ENCODE measurements at regions not wholly inside any gene's neighbourhood (a gene's known extent, or its start where the extent isn't known, plus 50 kb on each side); places are given as distances from the start of the nearest gene placed in this dataset.
"Not testable (repeated sequence)": the region's sequence is repeated elsewhere in the genome, so short reads cannot be mapped to it uniquely, and the experiment has no call there.

- DNase-seq = no peak
Observed at GRCh38 chr21:24693779-24694178, 913.5 kb downstream of the MRPL39 start.

- no peak for DNase-seq
Observed at GRCh38 chr21:24681456-24681855, 925.8 kb downstream of the MRPL39 start.

- DNase-seq = no peak
Observed at GRCh38 chr21:24671901-24672300, 935.4 kb downstream of the MRPL39 start.

DNA sequence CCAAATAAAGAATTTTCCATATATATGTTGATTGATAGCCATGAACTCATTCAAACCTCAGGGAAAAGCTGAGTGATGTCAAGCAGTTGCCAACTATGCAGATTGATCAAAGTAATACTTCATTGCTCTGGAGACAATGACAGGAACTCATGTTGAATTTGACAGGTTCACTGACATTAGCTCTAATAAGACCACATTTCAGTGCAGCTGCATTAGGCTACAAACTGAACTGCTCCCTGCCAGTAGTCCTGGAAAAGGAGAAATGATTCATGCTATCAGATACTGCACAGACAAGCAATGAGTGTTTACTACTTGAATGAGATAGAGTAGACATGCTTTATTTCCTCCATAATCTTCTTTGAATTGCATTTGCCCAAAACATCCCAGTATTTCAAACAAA, 948.4 kb downstream of the MRPL39 start:
- no peak for DNase-seq

GRCh38 chr21:24658026-24658425, 949.3 kb downstream of the MRPL39 start:
- no peak for DNase-seq

- DNase-seq = no peak
Observed at GRCh38 chr21:24649691-24650090, 957.6 kb downstream of the MRPL39 start.

GRCh38 chr21:24636696-24637095, 970.6 kb downstream of the MRPL39 start:
- DNase-seq = no peak

DNA sequence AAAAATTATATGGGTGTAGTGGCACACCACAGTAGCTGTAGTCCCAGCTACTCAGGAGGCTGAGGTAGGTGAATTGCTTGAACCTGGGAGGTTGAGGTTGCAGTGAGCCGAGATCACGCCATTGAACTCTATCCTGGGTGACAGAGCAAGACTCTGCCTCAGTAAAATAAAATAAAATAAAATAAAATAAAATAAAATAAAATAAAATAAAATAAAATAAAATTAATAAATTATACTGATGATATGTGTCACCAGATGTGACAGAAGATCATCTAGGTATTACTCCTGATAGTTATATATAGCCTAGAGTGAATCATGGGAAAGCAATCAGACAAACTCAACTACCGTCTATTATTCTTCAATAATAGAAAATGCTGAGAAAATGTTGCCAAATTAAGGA, 972.5 kb downstream of the MRPL39 start:
- no peak for DNase-seq

DNA sequence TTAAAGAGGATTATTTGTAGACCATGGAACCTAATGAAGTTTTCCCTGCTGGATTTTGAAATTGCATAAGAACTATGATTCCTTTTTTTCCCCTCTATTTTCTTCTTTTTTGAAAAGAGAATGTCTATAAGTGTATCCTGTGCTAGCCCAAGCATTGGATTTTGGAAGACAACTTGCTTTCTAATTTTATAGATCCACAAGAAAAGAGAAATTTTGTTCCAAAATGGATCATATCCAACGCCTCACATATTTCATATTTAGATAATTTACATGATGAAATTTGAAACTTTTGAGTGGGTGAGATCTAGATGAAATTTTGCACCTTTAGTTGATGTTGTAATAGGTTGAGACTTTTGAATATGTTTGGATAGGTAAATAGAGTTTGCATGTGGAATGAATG, 978.7 kb downstream of the MRPL39 start:
- no peak for DNase-seq

- DNase-seq = no peak
Observed at GRCh38 chr21:24628046-24628445, 979.2 kb downstream of the MRPL39 start.

DNA sequence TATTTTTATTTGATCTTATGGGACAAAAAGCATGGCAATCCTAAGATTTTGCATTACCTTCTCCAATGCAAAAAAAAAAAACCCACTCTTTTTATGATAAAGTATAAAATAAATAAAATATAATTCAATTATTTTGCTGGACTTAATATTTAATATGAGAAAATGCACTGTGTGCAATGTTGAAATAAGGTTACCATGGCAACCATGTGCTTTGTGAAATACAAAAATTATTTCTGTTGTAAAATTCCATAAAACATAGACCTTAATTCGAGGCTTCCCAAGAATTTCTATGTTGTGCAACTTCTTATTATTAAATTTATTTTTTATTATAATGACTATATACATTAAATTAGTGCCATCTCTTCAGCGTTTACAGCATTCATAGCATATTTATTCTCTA, 989.5 kb downstream of the MRPL39 start:
- no peak for DNase-seq

DNA sequence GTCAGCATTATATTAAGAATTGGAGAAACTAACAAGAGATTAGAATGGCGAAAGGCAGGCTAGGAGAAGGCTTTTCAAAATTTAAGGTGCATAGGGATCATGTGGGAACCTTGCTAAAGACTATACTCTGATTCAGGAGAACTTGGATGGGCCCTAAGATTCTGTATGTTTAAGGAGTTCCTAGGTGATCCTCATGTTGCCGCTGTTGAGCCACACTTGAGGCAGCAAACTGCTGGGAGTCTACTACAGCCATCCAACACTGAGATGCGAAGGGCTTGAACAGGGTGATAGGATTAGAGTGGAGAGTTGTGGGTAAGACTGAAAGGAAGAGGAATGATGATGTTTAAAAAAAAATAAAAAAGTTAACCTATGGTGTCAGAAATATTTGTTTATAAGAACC, 1013.2 kb downstream of the MRPL39 start:
- no peak for DNase-seq

GRCh38 chr21:24590261-24590660, 1017.0 kb downstream of the MRPL39 start:
- DNase-seq = no peak

DNA sequence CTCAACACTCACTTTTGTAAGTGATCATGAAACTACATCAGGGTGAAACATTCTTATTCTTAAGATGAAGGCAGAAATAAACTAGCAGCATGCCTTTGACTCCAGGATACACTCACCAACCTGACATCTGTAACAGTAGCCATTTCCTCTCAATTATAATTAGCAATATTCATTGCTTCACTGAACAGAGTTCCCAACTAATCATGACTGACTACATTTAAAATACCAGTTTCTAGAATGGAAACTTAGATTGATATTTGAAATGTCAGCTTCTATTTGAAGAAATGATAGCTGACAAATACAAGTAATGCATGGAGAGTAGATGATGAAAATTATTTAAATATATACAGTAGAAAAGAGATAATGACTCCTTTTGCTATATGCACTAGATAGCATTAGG, 1023.8 kb downstream of the MRPL39 start:
- no peak for DNase-seq

- DNase-seq = no peak
Observed at GRCh38 chr21:24577301-24577700, 1030.0 kb downstream of the MRPL39 start.

GRCh38 chr21:24561291-24561690, 1046.0 kb downstream of the MRPL39 start:
- no peak for DNase-seq

DNA sequence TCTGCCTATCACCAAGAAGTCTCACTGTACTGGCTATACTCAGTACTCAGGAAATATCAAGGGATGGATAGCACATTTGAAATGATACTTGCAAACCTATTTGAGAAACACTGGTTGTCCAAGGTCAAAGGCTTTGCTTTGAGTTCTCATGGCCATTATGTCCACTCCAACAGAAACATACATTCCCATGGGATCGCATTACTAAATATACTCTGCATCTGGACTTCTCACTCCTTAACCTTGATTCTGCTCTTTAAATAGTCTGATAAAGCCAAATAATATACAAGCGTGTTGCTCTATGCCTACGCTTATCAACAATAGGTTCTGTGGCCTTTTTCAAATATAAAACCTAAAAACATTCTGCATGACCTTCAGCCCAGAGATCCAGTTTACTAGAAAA, 1054.8 kb downstream of the MRPL39 start:
- no peak for DNase-seq

DNA sequence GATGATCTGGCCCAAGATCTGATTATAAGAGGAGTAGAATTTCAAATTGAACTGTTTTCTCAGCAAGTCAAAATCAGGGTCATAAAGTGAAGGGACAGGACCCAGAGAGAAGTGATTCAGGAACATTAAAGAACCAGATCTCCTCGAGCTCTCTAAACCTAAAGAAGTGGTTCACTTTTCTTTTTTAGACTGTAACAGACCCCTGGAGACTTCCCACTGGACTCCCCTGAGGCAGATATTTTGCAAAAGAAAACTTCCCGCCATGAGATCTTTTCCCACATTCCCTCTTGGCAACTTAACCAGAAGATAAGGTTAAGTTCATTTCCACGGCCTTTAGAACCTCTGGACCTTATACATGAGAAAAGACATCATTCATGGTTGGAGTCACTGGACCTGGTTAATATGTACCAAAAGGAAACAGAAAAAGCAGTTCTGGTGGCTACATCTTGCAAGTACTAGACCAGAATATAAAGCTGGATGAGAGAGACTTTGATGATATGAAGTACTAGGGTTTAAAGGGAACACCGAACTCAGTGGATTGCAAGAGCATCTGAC, 1061.4 kb downstream of the MRPL39 start:
- DNase-seq = no peak

DNA sequence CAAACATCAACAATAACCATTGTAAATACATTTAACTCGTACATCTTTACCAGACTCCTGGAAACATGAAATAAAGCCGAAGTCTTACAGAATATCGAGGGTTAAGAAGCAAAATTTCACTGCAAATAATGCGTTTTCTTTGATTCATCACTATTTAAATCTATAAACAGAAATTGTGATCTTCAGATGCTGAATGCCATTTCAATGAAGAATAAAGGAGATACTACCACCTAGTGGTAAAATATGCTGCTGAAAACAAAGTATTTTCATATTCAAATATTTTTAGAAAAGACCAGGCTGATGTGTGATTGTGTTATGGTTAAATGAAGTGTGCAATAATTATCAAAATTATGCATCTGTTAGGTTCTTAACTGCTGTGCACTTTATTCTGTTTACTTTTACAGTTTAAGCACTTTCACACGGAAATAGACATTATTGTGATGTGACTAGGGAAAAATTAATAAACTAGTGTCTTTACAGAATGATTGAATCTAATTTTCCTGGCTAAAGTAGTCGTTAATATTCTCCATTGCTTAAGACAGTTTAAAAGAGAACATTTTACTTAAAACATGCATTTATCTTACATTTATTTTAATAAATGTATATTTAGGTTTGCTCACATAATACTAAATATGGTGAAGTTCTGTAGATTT, 1093.1 kb downstream of the MRPL39 start:
- DNase-seq = no peak

- no peak for DNase-seq
Observed at GRCh38 chr21:24509131-24509530, 1098.2 kb downstream of the MRPL39 start.

DNA sequence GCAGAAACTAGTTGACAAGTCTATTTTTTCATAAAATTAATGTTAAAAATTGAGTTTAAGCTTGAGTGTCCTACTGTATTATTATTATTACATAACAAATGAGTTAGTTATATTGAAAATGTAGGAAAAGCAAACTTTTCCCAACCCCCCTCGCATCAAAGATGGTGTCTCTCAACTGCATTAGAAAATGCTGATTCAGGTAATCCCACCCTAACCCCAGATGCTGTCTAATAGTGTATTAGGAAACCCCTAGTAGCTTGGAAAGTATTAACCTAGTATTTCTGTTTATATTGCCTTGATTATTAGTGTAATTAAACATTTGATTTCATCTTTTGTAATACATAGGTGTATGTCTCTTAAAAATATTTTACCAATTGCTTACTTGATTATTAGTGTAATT, 1120.3 kb downstream of the MRPL39 start:
- DNase-seq = no peak

DNA sequence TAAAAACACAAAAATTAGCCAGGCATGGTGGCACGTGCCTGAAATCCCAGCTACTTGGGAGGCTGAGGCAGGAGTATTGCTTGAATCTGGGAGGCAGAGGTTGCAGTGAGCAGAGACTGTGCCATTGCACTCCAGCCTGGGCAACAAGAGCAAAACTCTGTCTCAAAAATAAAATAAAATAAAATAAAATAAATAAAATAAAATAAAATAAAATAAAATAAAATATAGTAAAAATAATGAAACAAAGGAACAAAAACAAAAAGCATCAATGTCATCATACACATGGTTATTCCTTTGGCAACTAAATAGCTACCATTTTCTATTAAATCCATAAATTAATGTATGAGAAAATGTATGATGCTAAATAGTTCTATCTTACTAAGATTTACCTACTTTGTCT, 1123.9 kb downstream of the MRPL39 start:
- DNase-seq = not testable (repeated sequence)

DNA sequence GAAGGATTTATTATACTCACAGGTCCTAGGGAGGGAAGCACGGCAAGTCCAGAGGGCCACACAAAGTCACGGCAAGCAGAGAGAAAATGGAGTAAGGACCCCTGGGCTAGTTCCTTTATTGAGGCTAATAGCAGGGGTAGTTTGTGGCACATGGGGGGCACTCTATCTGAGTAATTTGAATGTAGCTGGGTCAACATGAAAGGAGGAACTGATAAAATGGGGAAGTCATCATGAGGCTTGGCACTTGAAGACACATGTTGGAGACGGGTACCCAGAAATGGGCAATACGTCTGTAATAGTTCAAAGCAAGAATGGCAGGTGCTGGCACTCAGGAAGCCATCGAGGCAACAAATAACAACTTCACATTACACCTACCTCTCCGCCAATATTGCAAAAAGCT, 1136.4 kb downstream of the MRPL39 start:
- no peak for DNase-seq

GRCh38 chr21:24456358-24456757, 1150.9 kb downstream of the MRPL39 start:
- DNase-seq = no peak

DNA sequence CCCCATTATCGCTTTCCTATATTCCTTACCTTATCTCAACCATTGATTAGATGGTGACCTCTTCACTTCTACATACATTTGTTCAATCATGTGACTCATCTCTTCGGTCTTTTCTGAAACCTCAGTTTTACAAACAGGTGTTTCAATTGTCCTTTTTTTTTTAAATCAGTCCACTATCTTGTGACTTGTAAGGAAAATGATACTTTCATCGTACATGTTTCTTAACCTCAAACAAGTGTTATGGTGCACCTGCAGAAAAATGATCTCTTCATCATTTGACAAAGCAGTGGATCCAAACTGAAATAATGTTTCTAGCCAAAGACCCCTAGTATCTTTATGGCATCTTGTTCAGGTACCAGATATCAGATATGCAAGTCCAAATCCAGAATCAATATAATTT, 1157.2 kb downstream of the MRPL39 start:
- no peak for DNase-seq

Measured in activated T-cell treated with anti-CD3 and anti-CD28 coated beads, Interleukin-2, amount 50 U/mL, for 48 hours (primary cell).